HG03066 (cell line): ENCODE measurements at regions not wholly inside any gene's neighbourhood (a gene's known extent, or its start where the extent isn't known, plus 50 kb on each side); places are given as distances from the start of the nearest gene placed in this dataset.

Source experiments
- ATAC-seq: cut with Tn5 transposase; IDR thresholded peaks from one replicate; pipeline ENCODE4 v1.9.1; 2021; ENCODE audit warnings: low read depth; ENCODE audit not compliant: unreplicated experiment

DNA sequence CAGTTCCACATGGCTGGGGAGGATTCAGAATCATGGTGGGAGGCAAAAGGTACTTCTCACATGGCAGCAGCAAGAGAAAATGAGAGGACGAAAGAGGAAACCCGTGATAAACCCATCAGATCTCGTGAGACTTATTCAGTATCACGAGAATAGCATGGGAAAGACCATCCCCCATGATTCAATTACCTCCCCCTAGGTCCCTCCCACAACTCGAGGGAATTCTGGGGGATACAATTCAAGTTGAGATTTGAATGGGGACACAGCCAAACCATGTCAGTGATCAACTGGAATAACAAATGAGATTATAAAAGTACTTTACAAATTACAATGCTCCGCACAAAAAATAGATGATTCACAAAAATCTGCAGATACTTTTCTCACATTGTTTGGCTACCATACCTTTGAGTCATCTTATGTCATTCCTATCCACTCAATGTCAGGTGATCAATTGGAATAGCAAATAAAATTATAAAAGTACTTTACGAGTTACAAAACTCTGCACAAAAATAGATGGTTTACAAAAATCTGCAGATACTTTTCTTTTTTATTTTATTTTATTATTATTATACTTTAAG is 338.9 kb downstream of the C12orf50 start:
- no peak for ATAC-seq

DNA sequence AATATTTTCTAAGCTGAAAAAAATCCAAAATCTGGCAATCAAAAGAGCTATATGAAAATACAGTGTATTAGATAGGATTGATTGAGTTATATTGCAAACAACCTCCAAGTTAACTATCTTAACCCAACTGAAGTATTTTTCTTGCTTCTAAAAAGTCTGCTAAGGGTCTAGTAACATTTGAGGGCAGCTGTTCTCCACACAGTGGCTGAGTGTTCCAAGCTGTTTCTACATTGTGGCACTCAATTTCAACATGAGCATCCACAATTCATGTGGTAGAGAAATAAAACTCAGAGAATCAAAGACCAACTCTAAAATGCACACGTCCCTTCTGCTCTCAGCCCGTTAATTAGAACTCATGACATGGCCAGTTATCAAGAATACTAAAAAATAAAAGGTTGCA is 340.0 kb downstream of the C12orf50 start:
- no peak for ATAC-seq

DNA sequence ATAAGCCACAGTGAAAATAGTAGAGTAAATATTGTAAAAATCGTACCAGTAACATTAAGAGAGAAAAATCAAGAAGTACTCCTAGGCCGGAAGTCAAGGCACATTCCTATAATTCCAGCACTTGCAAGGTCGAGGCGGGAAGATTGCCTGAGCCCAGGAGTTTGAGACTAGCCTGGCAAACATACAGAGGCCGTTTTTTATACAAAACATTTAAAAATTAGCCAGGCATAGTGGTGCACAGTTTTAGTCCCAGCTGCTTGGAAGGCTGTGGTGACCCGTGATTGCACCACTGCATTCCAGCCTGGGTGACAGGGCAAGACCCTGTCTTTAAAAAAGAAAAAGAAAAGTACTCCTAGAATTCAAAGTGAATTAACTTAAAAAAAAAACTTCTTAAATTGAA is 341.8 kb downstream of the C12orf50 start:
- ATAC-seq: no peak

DNA sequence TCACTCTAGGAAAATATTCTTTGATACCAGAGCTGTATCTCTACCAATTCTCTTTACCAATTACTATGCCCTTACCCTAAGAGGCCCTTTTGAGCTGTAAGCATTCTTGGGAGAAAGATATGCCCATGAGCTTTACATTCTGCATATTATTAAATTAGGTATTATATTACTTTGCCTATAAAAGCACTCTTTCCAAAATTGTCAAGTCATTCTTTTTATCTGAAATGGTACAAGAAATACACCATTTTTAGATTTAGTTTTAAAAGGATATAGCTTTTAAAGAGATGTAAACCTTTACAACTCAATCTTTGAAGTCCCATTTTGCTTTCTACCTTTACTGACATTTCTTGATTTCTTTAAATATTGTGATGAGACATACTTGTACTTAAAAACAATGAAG is 343.5 kb downstream of the C12orf50 start:
- ATAC-seq: no peak

DNA sequence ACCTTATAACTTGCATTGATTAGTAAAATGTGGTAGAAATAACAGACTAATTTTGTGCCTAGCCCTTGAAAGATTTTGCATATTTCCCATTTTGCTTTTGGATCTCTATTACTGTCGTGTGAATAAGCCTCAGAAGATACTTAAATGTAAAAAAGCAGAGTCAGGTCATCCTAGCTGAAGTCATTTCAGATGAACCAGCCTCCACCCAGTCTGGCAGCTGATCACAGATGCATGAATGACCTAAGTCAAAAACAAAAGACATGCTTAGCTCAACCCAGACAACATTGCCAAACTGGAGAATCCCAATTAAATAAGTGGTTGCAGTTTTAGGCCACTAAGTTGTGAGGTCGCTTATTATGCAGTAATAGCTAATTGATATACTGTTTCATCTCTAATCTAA is 349.9 kb downstream of the C12orf50 start:
- no peak for ATAC-seq

DNA sequence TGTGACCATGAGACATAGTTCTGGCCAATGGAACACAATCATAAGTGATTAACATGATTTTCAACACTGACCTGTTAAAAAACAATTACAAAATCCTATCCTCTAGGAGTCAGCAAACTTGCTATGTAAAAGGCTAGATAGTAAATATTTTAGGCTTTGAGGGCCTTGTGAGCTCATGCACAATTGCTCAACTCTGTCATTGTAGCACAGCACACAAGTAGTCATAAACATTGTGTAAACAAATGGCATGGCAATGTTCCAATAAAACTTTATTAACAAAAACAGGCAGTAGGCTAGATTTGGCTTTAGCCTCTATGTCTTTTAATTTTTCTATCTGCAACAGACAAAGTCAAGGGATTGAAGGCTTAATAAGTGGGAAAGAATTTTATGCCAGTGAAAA is 350.7 kb downstream of the C12orf50 start:
- no peak for ATAC-seq

DNA sequence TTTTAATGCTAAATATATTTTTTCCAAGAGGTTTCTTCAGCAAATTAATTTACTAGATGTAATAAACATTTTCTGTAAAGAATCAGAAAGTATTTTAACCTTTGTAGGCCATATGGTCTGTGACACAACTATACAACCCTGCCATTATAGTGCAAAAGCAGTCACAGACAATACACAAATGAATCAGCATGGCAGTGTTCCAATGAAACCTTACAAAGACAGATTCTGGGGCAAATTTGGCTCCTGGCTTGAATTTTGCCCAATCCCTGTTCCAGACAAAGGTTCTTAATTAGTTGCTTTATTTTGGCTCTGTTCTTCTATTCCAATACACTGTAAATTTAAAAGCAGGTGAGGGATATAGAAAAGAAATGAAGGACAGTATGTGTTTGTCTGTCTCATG is 352.5 kb downstream of the C12orf50 start:
- no peak for ATAC-seq

DNA sequence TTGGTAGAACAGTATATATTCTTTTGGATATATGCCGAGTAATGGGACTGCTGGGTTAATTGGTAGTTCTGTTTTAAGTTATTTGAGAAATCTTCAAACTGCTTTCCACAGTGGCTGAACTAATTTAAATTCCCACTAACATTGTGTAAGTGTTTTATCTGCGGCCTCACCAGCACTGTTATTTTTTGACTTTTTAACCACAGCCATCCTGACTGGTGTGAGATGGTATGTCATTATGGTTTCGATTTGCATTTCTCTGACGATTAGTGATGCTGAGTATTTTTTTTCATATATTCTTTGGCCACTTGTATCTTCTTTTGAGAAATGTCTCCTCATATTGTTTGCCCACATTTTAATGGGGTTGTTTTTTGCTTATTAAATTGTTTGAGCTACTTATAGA is 357.4 kb downstream of the C12orf50 start:
- no peak for ATAC-seq

DNA sequence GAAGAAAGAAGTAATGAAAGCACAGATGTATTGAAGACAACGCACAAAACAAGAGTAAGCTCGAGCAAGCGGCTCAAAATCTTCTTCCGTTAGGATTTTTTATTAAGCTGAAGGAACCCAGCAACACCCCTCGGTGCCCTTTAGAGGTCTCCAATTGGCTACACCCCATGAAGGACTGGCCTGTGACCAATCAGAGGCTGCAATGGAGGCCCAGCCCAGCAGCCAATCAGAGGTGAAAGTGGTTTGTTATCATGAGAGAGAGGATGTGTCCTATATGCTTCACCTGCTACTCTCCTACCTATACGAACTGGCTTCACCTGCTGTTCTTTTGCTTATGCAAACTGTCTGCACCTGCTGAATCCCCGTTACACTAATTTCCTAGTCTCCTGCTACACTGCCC is 358.8 kb downstream of the C12orf50 start:
- no peak for ATAC-seq

DNA sequence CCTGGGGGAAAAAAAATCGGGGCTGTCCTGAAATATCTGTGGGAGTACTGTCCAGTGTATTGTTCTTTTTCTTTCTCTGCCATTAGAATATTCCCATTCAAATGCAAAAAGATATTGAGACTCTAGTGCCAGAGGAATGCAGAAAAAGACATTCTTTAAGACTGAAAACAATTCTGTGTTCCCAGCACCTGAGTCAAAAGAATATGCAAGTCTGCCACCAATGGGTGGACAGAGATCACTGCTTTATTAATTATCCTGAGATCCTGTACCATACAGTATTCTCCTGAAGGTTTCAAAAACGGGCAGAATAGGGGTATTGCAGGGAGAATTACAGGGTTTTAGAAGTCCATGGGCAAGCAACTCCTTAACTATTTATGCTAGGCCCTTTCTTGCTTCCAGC is 361.8 kb downstream of the C12orf50 start:
- no peak for ATAC-seq

DNA sequence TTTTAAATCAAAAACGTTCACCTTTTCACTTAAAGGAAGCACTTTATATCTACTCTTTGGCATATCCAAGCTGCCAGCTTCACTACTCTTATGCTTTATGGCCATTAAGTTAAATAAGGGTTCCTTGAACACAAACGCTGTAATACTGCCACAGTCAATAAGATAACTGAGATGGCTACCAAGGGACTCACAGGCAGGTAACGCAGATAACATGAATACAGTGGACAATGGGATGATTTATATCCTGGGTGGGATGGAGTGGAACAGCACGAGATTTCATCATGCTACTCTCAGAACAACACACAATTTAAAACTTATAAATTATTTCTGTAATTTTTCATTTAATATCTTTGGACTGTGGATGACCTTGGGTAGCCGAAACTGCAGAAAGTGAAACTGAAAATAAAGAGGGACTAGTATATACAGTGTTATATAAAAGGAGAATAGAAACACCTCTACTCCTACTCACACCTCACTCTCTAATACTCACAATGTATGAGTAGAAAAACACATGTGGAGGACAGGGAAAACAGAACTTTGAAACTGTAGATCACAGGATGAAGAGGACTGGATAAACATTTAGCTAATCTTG is 367.3 kb downstream of the C12orf50 start:
- ATAC-seq: no peak

DNA sequence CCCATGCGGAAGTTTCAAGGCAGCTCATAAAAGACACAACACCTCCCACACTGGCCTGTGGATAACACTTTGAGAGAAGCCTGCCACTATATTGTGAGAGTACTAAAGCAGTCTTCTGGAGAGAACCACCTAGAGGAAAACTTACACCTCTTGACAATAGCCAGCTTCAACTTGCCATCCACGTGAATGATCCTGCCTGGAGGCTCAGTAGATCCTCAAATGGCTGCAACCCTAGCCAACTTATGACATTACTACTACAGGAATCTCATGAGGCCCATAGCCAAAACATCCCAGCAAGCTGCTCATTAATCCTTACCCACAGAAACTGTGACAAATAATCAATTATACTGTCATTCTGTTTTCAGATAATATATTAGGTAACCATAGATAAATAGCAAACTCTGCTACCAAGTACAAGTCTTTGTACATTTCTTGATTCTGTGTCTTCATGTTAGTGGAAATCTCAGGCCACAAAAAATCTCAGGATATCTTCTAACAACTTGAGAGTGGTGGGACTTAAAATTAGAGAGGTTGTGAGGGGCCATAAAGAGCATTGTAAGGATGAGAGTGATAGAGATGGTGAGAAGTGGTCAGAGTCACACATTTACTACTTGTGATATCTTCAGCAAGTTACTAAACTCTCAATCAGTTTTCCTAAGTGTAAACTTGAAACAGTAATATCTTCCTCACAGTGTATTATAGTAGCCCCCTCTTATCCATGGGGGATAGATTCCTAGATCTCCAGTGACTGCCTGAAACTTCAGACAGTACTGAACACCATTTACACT is 368.0 kb downstream of the C12orf50 start:
- ATAC-seq: no peak

DNA sequence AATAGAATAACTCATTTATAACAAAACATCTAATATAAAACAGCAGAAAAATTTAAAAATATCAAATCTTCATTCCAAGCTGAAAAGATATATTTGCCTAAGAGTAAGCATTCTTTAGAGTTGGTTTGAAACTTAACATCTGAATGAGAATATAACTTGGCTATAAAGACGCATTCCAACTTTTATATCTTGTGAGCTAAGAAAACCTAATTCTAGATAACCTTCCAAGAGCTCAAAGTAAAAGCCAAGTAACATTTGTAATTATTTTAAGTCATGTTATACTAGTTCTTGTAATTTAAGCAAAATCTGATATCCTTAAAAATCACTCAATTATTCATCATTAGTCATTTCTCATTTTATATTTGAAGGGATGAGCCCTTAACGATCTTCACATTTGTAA is 368.9 kb downstream of the C12orf50 start:
- ATAC-seq: no peak

DNA sequence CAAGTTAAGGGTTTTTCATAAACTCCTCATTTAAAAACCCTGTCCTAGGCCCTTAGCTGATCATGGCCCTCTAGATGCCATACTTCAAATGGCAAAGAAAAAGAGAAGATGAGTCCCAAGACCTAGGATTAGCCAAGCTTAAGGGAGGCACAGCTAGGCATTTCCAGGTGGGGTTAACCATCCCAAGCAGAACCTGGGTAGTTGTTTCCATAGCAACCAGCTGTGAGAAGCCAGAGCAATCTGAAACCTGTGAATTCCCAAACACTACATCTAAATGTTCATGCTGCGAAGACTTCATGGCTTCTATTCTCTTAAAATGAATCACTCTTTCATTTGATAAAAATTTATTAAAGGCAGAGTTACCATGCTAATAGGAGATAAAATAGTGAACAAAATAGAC is 372.9 kb downstream of the C12orf50 start:
- no peak for ATAC-seq

DNA sequence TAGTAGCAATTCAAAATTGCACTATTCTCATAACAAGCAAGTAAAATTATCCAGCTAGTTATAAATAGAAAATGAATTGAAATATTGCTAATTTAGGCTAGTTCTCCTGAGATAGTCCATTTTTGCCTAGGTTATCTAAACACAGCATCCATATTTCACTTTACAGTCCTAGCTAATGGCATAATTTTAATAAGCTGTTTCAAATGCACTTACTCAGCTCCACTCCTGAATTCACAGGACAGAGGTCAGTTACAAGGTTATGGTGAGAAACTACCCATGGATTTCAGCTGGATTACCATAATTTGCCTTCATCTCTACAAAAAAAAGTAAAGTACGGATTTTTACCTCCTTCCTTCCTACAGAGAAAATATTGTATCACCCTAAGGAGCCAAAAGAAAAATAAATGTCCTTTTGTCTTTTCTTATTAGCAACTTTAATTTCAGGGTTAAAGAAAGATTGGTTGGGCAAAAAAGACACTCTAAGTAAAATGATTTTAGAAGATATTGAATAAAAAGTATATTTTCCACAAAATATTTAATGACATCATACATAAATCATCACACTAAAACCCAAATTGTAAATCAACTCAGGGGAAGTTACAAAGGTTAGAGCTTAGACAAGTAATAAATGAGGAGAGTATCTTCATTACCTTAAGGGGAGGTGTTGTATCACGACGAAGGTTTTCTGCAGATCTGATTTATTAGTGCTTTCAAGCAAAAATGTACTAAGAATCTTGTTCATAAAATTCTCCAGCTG is 377.4 kb downstream of the C12orf50 start:
- ATAC-seq: no peak

DNA sequence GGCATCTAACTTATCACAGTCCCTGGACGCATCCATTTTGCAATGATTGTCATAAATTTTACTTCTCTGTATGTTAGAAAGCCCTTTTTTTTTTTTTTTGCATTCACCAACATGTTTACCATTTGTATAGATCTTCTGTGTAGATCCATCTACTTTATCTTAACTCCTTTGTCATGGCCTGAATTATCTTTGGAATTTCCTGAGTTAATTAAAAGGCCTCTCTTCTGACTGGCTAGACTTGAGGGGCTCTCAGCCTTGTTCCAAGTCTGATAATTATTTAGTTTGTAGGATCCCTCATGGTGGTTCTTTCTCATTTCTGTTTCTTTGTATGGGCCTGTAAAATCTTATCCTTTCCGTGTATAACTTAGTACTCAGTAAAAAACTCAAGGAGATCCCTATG is 387.0 kb downstream of the C12orf50 start:
- ATAC-seq: no peak

DNA sequence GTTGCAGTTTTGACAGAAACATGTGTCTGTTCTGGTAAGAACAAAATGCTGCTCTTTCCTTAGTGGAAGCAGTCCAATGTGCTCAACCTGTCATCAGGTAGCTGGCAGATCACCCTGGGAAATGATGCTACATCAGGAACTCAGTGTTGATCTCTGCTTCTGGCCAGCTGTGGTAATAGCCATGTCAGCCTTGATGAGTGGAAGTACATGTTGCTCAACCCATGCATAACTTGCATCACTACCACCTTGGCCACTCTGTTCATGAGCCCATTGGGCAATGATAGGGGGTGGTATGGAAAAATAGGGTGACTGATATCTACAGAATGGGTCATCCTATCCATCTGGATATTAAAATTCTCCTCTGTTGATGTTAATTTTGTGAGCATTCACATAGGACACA is 411.0 kb downstream of the C12orf50 start:
- ATAC-seq: no peak

DNA sequence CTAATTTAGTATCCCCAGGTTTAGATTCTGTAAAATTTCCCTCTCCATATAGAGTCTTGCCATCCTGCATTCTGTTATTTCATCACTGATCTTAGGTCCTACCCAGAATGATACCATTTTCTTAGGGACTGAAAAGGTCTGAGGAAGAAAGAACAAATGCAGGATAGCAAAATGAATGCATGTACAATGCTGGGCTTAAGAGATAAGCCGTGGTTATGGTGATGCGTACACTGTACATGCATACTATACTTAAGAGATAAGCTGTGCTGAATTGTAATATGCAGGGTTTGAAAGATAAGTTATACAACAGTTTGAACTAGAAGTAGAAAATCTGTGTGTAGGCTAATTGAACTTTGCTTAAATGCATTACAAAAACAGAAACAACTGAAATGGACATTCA is 416.2 kb downstream of the C12orf50 start:
- ATAC-seq: no peak

DNA sequence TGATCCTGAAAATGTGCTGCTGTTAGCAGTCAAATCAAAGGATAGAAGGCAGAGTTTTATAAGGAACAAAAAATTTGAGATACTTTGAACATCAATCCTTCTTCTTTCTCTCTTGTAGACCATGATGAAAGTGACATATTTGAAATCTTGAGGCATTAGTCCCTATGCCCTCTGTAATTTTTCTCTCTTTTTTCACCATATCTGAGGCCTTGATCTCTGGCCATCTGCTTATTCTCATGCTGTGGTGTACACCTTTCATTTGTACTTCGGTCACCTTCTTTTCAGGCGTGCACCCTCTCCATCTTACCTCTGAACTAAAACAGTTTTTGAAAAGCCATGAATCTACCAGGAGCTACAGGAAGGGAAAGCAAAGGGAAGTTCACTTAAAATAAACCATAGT is 420.9 kb downstream of the C12orf50 start:
- ATAC-seq: no peak

DNA sequence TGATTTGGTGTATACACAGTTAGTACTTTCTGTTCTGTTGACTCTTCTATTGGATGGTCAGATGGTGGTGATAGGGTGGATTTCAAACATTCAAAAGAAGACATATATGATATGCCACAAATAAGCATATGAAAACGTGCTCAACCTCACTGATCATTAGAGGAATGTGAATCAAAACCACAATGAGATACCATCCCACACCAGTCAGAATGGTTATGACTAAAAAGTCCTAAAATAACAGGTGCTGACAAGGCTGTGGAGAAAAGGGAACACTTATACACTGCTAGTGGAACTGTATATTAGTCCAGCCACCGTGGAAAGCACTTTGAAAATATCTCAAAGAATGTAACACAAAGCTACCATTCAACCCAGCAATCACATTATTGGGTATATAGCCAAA is 425.5 kb downstream of the C12orf50 start:
- no peak for ATAC-seq

DNA sequence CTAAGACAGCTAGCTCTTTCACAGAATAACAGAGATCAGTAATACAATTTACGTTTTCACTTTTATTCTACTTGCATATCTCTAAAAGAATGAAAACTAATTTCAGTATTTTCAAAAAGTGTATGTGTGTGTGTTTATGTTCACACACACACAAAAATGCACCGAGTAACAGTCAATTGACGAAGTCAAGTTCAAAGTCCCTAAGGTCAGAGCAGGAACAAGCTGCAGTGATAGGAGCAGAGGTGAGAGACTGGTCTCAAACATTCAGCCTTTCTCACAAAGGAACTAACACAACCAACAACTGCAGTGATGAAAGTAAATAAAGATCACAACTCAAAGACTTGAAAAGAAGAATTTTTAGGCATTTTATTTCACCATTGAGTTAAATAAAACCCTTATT is 429.7 kb downstream of the C12orf50 start:
- ATAC-seq: no peak

DNA sequence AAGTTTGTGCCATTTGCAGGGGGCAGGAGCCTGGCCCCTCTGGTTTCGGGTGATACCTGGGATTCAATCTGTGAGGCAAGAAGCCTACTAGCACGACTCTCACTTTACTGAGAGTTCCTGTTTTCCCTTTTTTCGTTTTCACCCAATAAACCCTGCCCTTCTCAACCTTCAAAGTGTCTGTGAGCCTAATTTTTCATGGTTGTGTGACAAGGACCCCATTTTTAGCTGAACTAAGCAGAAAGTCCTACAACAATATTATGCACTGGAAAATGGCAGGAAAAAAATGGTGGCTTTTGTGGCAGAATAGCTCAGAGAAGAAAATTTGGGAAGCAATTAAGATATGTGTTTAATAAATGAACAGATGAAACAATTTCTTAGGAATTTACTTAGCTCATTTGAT is 432.1 kb downstream of the C12orf50 start:
- no peak for ATAC-seq
